ENCODE measurements at regions not wholly inside any gene's neighbourhood (a gene's known extent, or its start where the extent isn't known, plus 50 kb on each side); places are given as distances from the start of the nearest gene placed in this dataset.

GRCh38 chr2:105488285-105488684 lies 89.4 kb upstream of the FHL2 start:
- Histone ChIP-seq H3K27ac (ENCODE audit: low read depth, low read length) (no peak overlapping the region), H3K27me3 (replicated peaks in 1 of 4; ENCODE audit: control insufficient read depth in 3 of 4, extremely low read depth in 1 of 4, insufficient read depth in 3 of 4, low read length in 3 of 4) (no peaks in the 10 kb centered on the region), H3K23me2 (ENCODE audit: low read depth, low read length) (no peaks in the 10 kb centered on the region), H2AK5ac (ENCODE audit: low read depth, low read length) (no peak overlapping the region), H4K91ac (replicated peaks; ENCODE audit: insufficient read length, low read length) (no peak overlapping the region), H3K23ac (ENCODE audit: insufficient read length) (no peak overlapping the region), H3K79me2 (ENCODE audit: control insufficient read depth in 1 of 2, insufficient read depth in 2 of 2, low read length in 2 of 2) (no peaks in the 10 kb centered on the region), H3K9me3 (ENCODE audit: insufficient read depth in 2 of 2, low read depth in 1 of 2, low read length in 1 of 2) (no peaks in the 10 kb centered on the region), H4K20me1 (replicated peaks in 1 of 2; ENCODE audit: control insufficient read depth in 1 of 2, insufficient read depth in 2 of 2, low read length in 2 of 2) (no peaks in the 10 kb centered on the region), H2BK12ac (ENCODE audit: low read depth, low read length) (no peak overlapping the region), H2BK5ac (ENCODE audit: low read depth, low read length) (no peak overlapping the region), H4K5ac (ENCODE audit: insufficient read length, low read depth, low read length) (no peak overlapping the region), H2AFZ (ENCODE audit: low read length) (no peak overlapping the region), H3K4ac (replicated peaks; ENCODE audit: insufficient read length, low read depth, low read length) (no peak overlapping the region), H3K4me1 (replicated peaks in 1 of 4; ENCODE audit: control insufficient read depth in 3 of 4, insufficient read depth in 4 of 4, low read length in 3 of 4) (peaks cover 0 to 3% (median 0%) of the 10 kb centered on the region in 4 experiments; a peak in 1 of 7 replicates), H3K4me3 (ENCODE audit: extremely low read depth in 1 of 4, insufficient read depth in 2 of 4, low read depth in 3 of 4, low read length in 4 of 4) (no peak overlapping the region), H2BK120ac (replicated peaks; ENCODE audit: low read depth, low read length) (no peak overlapping the region), H3K79me1 (ENCODE audit: low read depth, low read length) (no peaks in the 10 kb centered on the region), H3K56ac (replicated peaks; ENCODE audit: insufficient read length, low read depth, low read length) (no peak overlapping the region), H3K36me3 (ENCODE audit: control insufficient read depth in 2 of 4, insufficient read depth in 4 of 4, low read length in 3 of 4) (no peaks in the 10 kb centered on the region), H2BK15ac (ENCODE audit: low read length) (no peak overlapping the region), H3K4me2 (ENCODE audit: insufficient read depth in 1 of 2, low read depth in 2 of 2, low read length in 2 of 2) (no peak overlapping the region), H3K9ac (replicated peaks in 1 of 4; ENCODE audit: extremely low read depth in 1 of 4, low read depth in 3 of 4, low read length in 3 of 4) (no peak overlapping the region), H3K18ac (ENCODE audit: extremely low read depth, low read length) (no peak overlapping the region), H3K14ac (ENCODE audit: insufficient read length) (no peak overlapping the region), H2BK20ac (ENCODE audit: low read length) (no peak overlapping the region), H4K8ac (ENCODE audit: extremely low read depth, insufficient read depth, low read length) (no peak overlapping the region)
- CTCF ChIA-PET (ENCODE audit: partially characterized antibody), result no interaction called here
- POLR2A ChIA-PET (ENCODE audit: partially characterized antibody), result interaction anchor here (0.6 kb wide), 1 partner anchor 75 kb away, joined by 4 read pairs; no protein-coding TSS in a partner anchor
- no peak for DNase-seq (ENCODE audit: low read depth in 1 of 2, low spot score in 2 of 2)
- FAIRE-seq, result no peak
- 91% methylated on average over 8 of the region's 8 CpGs; no CpG with 5 or more reads in 1 of the 2 experiments for WGBS, 2 experiments (ENCODE audit: extremely low coverage in 1 of 2, insufficient coverage in 1 of 2, insufficient read length in 1 of 2, insufficient replicate concordance in 2 of 2, low coverage in 1 of 2, low lambda C conversion rate in 2 of 2, missing lambda C conversion rate in 1 of 2)
- no peak for TF ChIP-seq TEAD4 (IDR thresholded peaks at IDR 0.05; ENCODE audit: low read depth, low read length)
- TF ChIP-seq JUN (IDR thresholded peaks at IDR 0.05; ENCODE audit: low read depth, low read length), result no peak
- no peak for TF ChIP-seq PHF8 (conservative IDR thresholded peaks at IDR 0.05; ENCODE audit: low read depth, low read length)
